GM23248 (cell line): ENCODE measurements at regions not wholly inside any gene's neighbourhood (a gene's known extent, or its start where the extent isn't known, plus 50 kb on each side); places are given as distances from the start of the nearest gene placed in this dataset.

Source experiments
- EZH2 ChIP-seq: fragments of 200-600 bp; sonication (generic); IDR thresholded peaks from 2 replicates; pipeline ENCODE4 v1.6.1; 2018; ENCODE audit warnings: antibody characterized with exemption, mild to moderate bottlenecking; ENCODE audit not compliant: insufficient read depth, poor library complexity, severe bottlenecking
- EZH2phosphoT487 ChIP-seq: fragments of 200-600 bp; sonication (generic); IDR thresholded peaks from 2 replicates; pipeline ENCODE4 v1.6.1; 2018; ENCODE audit warnings: antibody characterized with exemption, moderate library complexity, mild to moderate bottlenecking, low read depth; ENCODE audit not compliant: insufficient read depth

DNA sequence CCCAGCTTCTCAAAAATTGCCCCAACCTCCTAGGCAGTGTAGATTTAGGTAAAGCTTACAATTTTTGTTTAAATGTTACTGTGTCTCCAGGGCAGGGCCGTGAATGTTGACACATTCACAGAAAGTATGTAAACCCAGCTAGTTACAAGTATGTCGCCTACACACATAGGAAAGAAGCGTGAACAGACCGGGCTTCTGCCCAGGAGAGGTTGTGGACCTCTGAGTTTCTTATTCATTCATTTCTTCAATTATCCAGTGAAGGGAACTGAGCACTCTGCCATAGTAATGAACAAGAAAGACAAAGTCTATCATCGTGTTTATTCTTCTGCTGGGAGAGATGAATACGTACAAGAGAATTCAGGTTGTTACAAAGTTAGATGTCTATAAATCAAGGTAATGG is 93.2 kb downstream of the TRIML1 start:
- TF ChIP-seq EZH2, result no peak
- no peak for TF ChIP-seq EZH2phosphoT487
